B cell (primary cell): ENCODE measurements at regions not wholly inside any gene's neighbourhood (a gene's known extent, or its start where the extent isn't known, plus 50 kb on each side); places are given as distances from the start of the nearest gene placed in this dataset.

ENCODE experiments used
- ATAC-seq: fragments of 200-7000 bp; cut with Tn5 transposase; one replicate; pipeline ENCODE4 v1.10.0; 2021; ENCODE audit warnings: low read depth, mild to moderate bottlenecking, moderate number of reproducible peaks, moderate library complexity
- CTCF ChIA-PET: fragments of 350-600 bp; sonication (Branson Sonifier 250); formaldehyde crosslinking; loops from one replicate; lab custom pipeline; 2021; ENCODE audit warnings: antibody characterized with exemption, inconsistent platforms; lab: Charles Lee
- POLR2A ChIA-PET: fragments of 350-600 bp; sonication (Branson Sonifier 250); formaldehyde crosslinking; loops from one replicate; lab custom pipeline; 2021; ENCODE audit warnings: antibody characterized with exemption; lab: Charles Lee
- DNase-seq: peaks from one replicate; pipeline ENCODE4 v3.0.0; 2013
- H2AFZ ChIP-seq: 2 replicates; pipeline ENCODE4 v1.6.1; 2012; ENCODE audit warnings: mild to moderate bottlenecking, low read depth, low read length; ENCODE audit not compliant: insufficient read depth, poor library complexity, severe bottlenecking
- H3K27ac ChIP-seq, 2 donors: 1 replicate in 1 of 2; 2 replicates in 1 of 2; pipeline ENCODE4 v1.5.1; 2012 to 2013; ENCODE audit warnings: low read length in 2 of 2, mild to moderate bottlenecking in 2 of 2, moderate library complexity in 1 of 2
- H3K27me3 ChIP-seq, 4 experiments: fragments of 200-600 bp in 1 of 4; sonication (generic) in 1 of 4; replicated peaks in 1 of 4; 1 replicate in 2 of 4; 2 replicates in 2 of 4; pipeline versions ENCODE4 v1.6.1 to v1.7.0; 2013 to 2016; ENCODE audit warnings: low read length in 3 of 4, mild to moderate bottlenecking in 2 of 4, mixed read lengths in 1 of 4, moderate library complexity in 1 of 4; ENCODE audit not compliant: insufficient read depth in 4 of 4, control insufficient read depth in 3 of 4; ENCODE audit errors: control extremely low read depth in 1 of 4
- H3K36me3 ChIP-seq, 2 experiments: replicated peaks in 1 of 2; 1 replicate in 1 of 2; 2 replicates in 1 of 2; pipeline versions ENCODE4 v1.6.1 to v1.7.1; 2013; ENCODE audit warnings: low read length in 1 of 2; ENCODE audit not compliant: insufficient read depth in 2 of 2, control insufficient read depth in 1 of 2; ENCODE audit errors: control extremely low read depth in 1 of 2, extremely low read depth in 1 of 2
- H3K4me1 ChIP-seq, 2 donors: fragments of 200-600 bp in 1 of 2; sonication (generic) in 1 of 2; 1 replicate in 1 of 2; 2 replicates in 1 of 2; pipeline versions ENCODE4 v1.5.1 to v1.6.1; 2013 to 2017; ENCODE audit warnings: low read length in 2 of 2; ENCODE audit not compliant: control insufficient read depth in 2 of 2, insufficient read depth in 2 of 2
- H3K4me2 ChIP-seq: replicated peaks from 2 replicates; pipeline ENCODE3; 2012; ENCODE audit warnings: mild to moderate bottlenecking, low read depth, low read length; ENCODE audit not compliant: poor library complexity, severe bottlenecking
- H3K4me3 ChIP-seq, 5 experiments: fragments of 200-600 bp in 1 of 5; sonication (generic) in 1 of 5; 1 replicate in 3 of 5; 2 replicates in 2 of 5; pipeline versions ENCODE4 v1.5.1 to v1.7.0; 2011 to 2016; ENCODE audit warnings: low read length in 4 of 5, mild to moderate bottlenecking in 4 of 5, low read depth in 2 of 5, control low read depth in 1 of 5, moderate library complexity in 1 of 5; ENCODE audit not compliant: insufficient read depth in 1 of 5; ENCODE audit errors: control extremely low read depth in 1 of 5, extremely low read depth in 1 of 5
- H3K79me2 ChIP-seq: fragments of 200-600 bp; sonication (generic); one replicate; pipeline ENCODE4 v1.6.0; 2016; ENCODE audit warnings: low read length; ENCODE audit not compliant: control insufficient read depth, insufficient read depth
- H3K9ac ChIP-seq: fragments of 200-600 bp; sonication (generic); 2 replicates; pipeline ENCODE4 v1.6.1; 2017; ENCODE audit warnings: mild to moderate bottlenecking, low read length, moderate library complexity
- H3K9me3 ChIP-seq, 3 donors: one replicate each; pipeline versions ENCODE4 v1.6.1 to v1.7.1; 2013; ENCODE audit warnings: low read length in 2 of 3; ENCODE audit not compliant: control insufficient read depth in 2 of 3, insufficient read depth in 1 of 3; ENCODE audit errors: control extremely low read depth in 1 of 3
- H4K20me1 ChIP-seq: 2 replicates; pipeline ENCODE4 v1.6.0; 2012; ENCODE audit warnings: mild to moderate bottlenecking, low read length; ENCODE audit not compliant: insufficient read depth, control insufficient read depth, poor library complexity, severe bottlenecking
- H3K27ac Mint-ChIP-seq: one replicate; pipeline ENCODE4 v1.8.0; 2021; ENCODE audit warnings: mixed read lengths
- H3K27me3 Mint-ChIP-seq: one replicate; pipeline ENCODE4 v1.8.0; 2021; ENCODE audit warnings: mixed read lengths
- H3K4me1 Mint-ChIP-seq: one replicate; pipeline ENCODE4 v1.8.0; 2021; ENCODE audit warnings: mixed read lengths
- H3K4me3 Mint-ChIP-seq: one replicate; pipeline ENCODE4 v1.8.0; 2021; ENCODE audit warnings: mixed read lengths
- H3K9me3 Mint-ChIP-seq: one replicate; pipeline ENCODE4 v1.8.0; 2022; ENCODE audit warnings: mixed read lengths; ENCODE audit not compliant: insufficient read depth
- CTCF ChIP-seq: fragments of 200-600 bp; IDR thresholded peaks from one replicate; pipeline ENCODE4 v1.8.0; 2022; ENCODE audit warnings: antibody characterized with exemption, mild to moderate bottlenecking
- EZH2 ChIP-seq: IDR thresholded peaks from 2 replicates; pipeline ENCODE4 v1.6.1; 2012; ENCODE audit warnings: borderline replicate concordance, low read depth, mild to moderate bottlenecking, moderate library complexity, low read length; ENCODE audit not compliant: insufficient read depth, poor library complexity, severe bottlenecking
- WGBS: methylation state at CpG from one replicate; pipeline ENCODE4 v1.1.5; 2013; ENCODE audit warnings: missing lambda C conversion rate; ENCODE audit not compliant: insufficient coverage; 5-methylcytosine and 5-hydroxymethylcytosine counted together
- intact Hi-C: fragments of 100-400 bp; cut with micrococcal nuclease; formaldehyde crosslinking; loops from one replicate; pipeline ENCODE4 v1.10.0; 2022

- H4K20me1 ChIP-seq, result no peaks in the 10 kb centered on the region
- H3K4me3 Mint-ChIP-seq, result no peak overlapping the region
- no peak for TF ChIP-seq EZH2
- no peak for TF ChIP-seq CTCF
- H3K9ac ChIP-seq, result no peak overlapping the region
- no peaks in the 10 kb centered on the region for H3K27me3 Mint-ChIP-seq
- no peaks in the 10 kb centered on the region for H3K27me3 ChIP-seq
- no peak overlapping the region for H3K4me3 ChIP-seq
- no peak overlapping the region for H3K4me2 ChIP-seq
- H3K27ac ChIP-seq, result no peak overlapping the region
- no peak overlapping the region for H2AFZ ChIP-seq
- 90% methylated on average over 2 of the region's 7 CpGs for WGBS
- POLR2A ChIA-PET, result no interaction called here
- no peaks in the 10 kb centered on the region for H3K9me3 Mint-ChIP-seq
- no peak overlapping the region for H3K27ac Mint-ChIP-seq
- no peaks in the 10 kb centered on the region for H3K36me3 ChIP-seq
- CTCF ChIA-PET, result no interaction called here
- intact Hi-C loops, result no loop called here
- no peaks in the 10 kb centered on the region for H3K9me3 ChIP-seq
- no peaks in the 10 kb centered on the region for H3K4me1 ChIP-seq
- ATAC-seq, result no peak
- H3K79me2 ChIP-seq, result no peaks in the 10 kb centered on the region
- H3K4me1 Mint-ChIP-seq, result no peaks in the 10 kb centered on the region
- DNase-seq, result no peak
These were observed 245.1 kb upstream of the C9orf72 start for GRCh38 chr9:27818348-27818747.

- Histone ChIP-seq H3K79me2 (no peaks in the 10 kb centered on the region), H3K27me3 (no peaks in the 10 kb centered on the region), H2AFZ (no peak overlapping the region), H3K9ac (no peak overlapping the region), H3K4me2 (no peak overlapping the region), H3K27ac (no peak overlapping the region), H4K20me1 (no peaks in the 10 kb centered on the region), H3K9me3 (no peaks in the 10 kb centered on the region), H3K36me3 (no peaks in the 10 kb centered on the region), H3K4me3 (no peak overlapping the region), H3K4me1 (no peaks in the 10 kb centered on the region)
- H3K9me3 Mint-ChIP-seq, result no peaks in the 10 kb centered on the region
- H3K4me1 Mint-ChIP-seq, result no peaks in the 10 kb centered on the region
- H3K4me3 Mint-ChIP-seq, result no peak overlapping the region
- H3K27me3 Mint-ChIP-seq, result no peaks in the 10 kb centered on the region
- CTCF ChIA-PET, result no interaction called here
- DNase-seq, result no peak
- H3K27ac Mint-ChIP-seq, result no peak overlapping the region
- TF ChIP-seq EZH2, result no peak
- no peak for TF ChIP-seq CTCF
- 93% methylated on average over 2 of the region's 4 CpGs for WGBS
- POLR2A ChIA-PET, result no interaction called here
- no peak for ATAC-seq
- intact Hi-C loops, result no loop called here
These were observed 255.6 kb upstream of the C9orf72 start for GRCh38 chr9:27828908-27829307.
